HAP-1 (cell line): ENCODE measurements at regions not wholly inside any gene's neighbourhood (a gene's known extent, or its start where the extent isn't known, plus 50 kb on each side); places are given as distances from the start of the nearest gene placed in this dataset.
"Not testable (repeated sequence)": the region's sequence is repeated elsewhere in the genome, so short reads cannot be mapped to it uniquely, and the experiment has no call there.

Experiments used
- DNase-seq, 2 experiments: peaks; one replicate each; pipeline ENCODE4 v3.0.0-alpha.2; 2016 to 2020; ENCODE audit warnings: low spot score in 2 of 2
- H3K27me3 ChIP-seq: fragments of 250-450 bp; sonication (Bioruptor Pico); 2 replicates; pipeline ENCODE4 v1.5.1; 2020; ENCODE audit warnings: low read depth, mild to moderate bottlenecking, moderate library complexity
- H3K36me3 ChIP-seq: fragments of 250-450 bp; sonication (Bioruptor Pico); replicated peaks from 2 replicates; pipeline ENCODE4 v1.5.1; 2020; ENCODE audit warnings: mild to moderate bottlenecking
- H3K4me1 ChIP-seq: fragments of 250-450 bp; sonication (Bioruptor Pico); 2 replicates; pipeline ENCODE4 v1.5.1; 2020; ENCODE audit warnings: mild to moderate bottlenecking
- H3K4me3 ChIP-seq: fragments of 250-450 bp; sonication (Bioruptor Pico); 2 replicates; pipeline ENCODE4 v1.5.1; 2020; ENCODE audit warnings: mild to moderate bottlenecking, moderate library complexity
- H3K9me3 ChIP-seq: fragments of 250-450 bp; sonication (Bioruptor Pico); 2 replicates; pipeline ENCODE4 v1.5.1; 2020; ENCODE audit warnings: mild to moderate bottlenecking, moderate library complexity
- in situ Hi-C: fragments of 300-500 bp; cut with MboI; formaldehyde crosslinking; loops from 3 replicates; pipeline ENCODE4 v1.14.3; 2020; ENCODE audit warnings: low sequenced_read_pairs, inconsistent platforms, mixed read lengths

DNA sequence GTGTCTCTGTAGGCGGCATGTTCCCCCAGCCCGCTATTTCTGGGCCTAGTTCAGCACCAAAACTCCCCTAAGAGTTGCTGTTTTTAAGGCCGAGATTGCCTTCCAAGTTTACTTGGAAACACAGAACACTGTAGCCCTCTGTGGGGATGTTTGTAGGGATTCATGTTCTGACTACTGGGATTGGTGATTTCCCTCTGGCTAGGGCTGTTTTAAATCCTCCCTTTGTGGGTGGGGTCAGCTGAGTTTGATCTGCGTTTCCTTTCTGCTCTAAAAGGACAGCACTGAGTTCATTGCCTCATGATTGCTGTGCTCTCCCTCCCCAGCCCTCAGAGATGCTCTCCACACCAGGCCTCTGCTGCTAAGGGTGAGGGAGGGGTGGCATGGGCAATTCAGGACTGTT lies 640.6 kb upstream of the DPPA4 start:
- no peaks in the 10 kb centered on the region for H3K36me3 ChIP-seq
- H3K9me3 ChIP-seq = no peaks in the 10 kb centered on the region; the same call in 1 of the 2 replicates
- no peak overlapping the region for H3K4me3 ChIP-seq
- DNase-seq = no peak
- no peaks in the 10 kb centered on the region for H3K27me3 ChIP-seq
- H3K4me1 ChIP-seq = no peaks in the 10 kb centered on the region; the same call in 1 of the 2 replicates
- in situ Hi-C loops = no loop called here

GRCh38 chr3:109982201-109982600 lies 644.9 kb upstream of the DPPA4 start:
- DNase-seq = no peak
- Histone ChIP-seq H3K27me3 (no peaks in the 10 kb centered on the region), H3K4me3 (no peak overlapping the region), H3K36me3 (no peaks in the 10 kb centered on the region), H3K9me3 (no peaks in the 10 kb centered on the region), H3K4me1 (no peaks in the 10 kb centered on the region; the same call in 1 of the 2 replicates)
- in situ Hi-C loops = no loop called here

GRCh38 chr3:109984976-109985375 lies 647.6 kb upstream of the DPPA4 start:
- no peak overlapping the region for H3K4me3 ChIP-seq
- no peaks in the 10 kb centered on the region for H3K36me3 ChIP-seq
- no peak for DNase-seq
- in situ Hi-C loops = no loop called here
- no peaks in the 10 kb centered on the region for H3K27me3 ChIP-seq
- H3K4me1 ChIP-seq = no peaks in the 10 kb centered on the region
- no peaks in the 10 kb centered on the region for H3K9me3 ChIP-seq

DNA sequence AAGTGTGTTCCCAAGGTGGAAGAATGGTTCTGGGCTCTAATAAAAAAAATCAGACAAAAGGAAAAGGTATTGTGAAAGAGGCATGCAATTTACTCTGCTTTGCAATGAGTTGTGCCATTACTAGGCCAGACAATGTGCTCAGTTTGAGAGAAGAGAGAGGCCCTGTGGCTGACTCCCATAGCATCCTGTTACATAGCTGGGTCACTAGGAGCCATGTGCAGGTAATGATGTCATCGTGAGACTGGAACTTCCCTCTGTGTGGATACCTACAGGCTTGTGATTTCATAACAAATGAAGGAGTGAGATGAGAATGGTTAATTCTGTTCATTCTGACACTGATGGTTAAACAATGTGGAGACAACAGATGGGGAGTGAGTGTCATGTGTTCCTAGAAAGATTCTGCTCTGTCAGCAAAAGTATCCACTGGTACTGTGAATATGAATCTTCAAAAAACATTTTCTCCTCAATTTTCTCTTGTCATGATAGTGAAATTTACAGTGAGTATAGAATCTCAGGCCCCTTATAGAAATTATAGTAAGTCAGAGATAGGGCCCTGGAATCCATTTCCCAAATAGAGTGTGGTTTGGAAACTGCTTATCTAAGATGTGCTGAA lies 648.7 kb upstream of the DPPA4 start:
- no peak for DNase-seq
- Histone ChIP-seq H3K9me3 (no peaks in the 10 kb centered on the region), H3K4me1 (no peaks in the 10 kb centered on the region), H3K27me3 (no peaks in the 10 kb centered on the region), H3K36me3 (no peaks in the 10 kb centered on the region), H3K4me3 (no peak overlapping the region)
- in situ Hi-C loops = no loop called here

- Histone ChIP-seq H3K9me3 (no peaks in the 10 kb centered on the region), H3K36me3 (no peaks in the 10 kb centered on the region), H3K4me1 (no peaks in the 10 kb centered on the region), H3K27me3 (no peaks in the 10 kb centered on the region), H3K4me3 (no peak overlapping the region)
- in situ Hi-C loops = no loop called here
- no peak for DNase-seq
These were observed 657.5 kb upstream of the DPPA4 start for GRCh38 chr3:109994853-109995252.

DNA sequence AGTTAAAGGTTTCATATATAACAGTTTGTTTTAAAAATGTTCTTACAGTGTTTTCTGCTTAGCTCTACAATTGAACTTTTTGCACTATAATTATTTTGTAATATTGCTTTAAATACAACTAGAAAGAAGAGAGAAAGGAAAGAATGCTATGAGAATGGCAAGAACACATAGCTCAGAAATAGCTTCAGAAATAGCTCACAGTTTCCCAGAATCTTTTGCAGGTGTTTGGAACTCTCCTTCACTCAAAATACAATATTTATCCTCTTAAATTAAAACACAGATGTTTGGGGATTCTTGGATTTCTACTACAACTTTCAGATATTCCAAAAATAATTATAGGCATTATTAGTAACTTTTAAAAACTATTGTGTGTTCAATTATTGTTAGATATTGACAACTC lies 658.0 kb upstream of the DPPA4 start:
- no peaks in the 10 kb centered on the region for H3K4me1 ChIP-seq
- H3K4me3 ChIP-seq = no peak overlapping the region
- no peaks in the 10 kb centered on the region for H3K9me3 ChIP-seq
- no peaks in the 10 kb centered on the region for H3K27me3 ChIP-seq
- in situ Hi-C loops = no loop called here
- H3K36me3 ChIP-seq = no peaks in the 10 kb centered on the region
- DNase-seq = no peak

GRCh38 chr3:110001905-110002304 lies 664.6 kb upstream of the DPPA4 start:
- DNase-seq, H3K36me3 ChIP-seq, H3K4me3 ChIP-seq, H3K9me3 ChIP-seq, H3K4me1 ChIP-seq, H3K27me3 ChIP-seq, in situ Hi-C loops: not testable (repeated sequence)

DNA sequence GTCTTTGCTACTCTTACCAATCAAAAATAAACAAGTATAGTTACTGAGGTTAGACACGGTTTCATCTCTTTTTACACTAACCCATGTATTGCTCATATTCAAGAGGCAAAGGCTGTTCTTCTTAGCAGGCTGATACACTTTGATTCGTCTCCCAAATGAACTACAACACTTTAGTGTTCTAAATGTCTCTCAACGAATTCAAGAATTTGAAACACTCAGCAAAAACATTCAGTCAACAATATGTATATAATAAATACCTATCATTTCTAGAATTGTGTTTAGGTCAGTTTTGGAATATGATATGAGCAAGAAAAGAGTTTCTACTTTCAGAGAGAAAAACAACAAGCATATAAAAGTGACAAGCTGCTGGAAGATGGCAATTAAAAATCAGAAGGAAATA lies 669.6 kb upstream of the DPPA4 start:
- Histone ChIP-seq H3K36me3 (no peaks in the 10 kb centered on the region), H3K4me1 (no peaks in the 10 kb centered on the region), H3K27me3 (no peaks in the 10 kb centered on the region), H3K9me3 (no peaks in the 10 kb centered on the region), H3K4me3 (no peak overlapping the region)
- DNase-seq = no peak
- in situ Hi-C loops = no loop called here

- Histone ChIP-seq H3K36me3 (no peaks in the 10 kb centered on the region), H3K27me3 (no peaks in the 10 kb centered on the region), H3K9me3 (no peaks in the 10 kb centered on the region), H3K4me1 (peaks cover 34% of the 10 kb centered on the region), H3K4me3 (no peak overlapping the region)
- in situ Hi-C loops = no loop called here
- DNase-seq = no peak
These were observed 678.1 kb upstream of the DPPA4 start for GRCh38 chr3:110015231-110015963.

- no peaks in the 10 kb centered on the region for H3K9me3 ChIP-seq
- peaks cover 34% of the 10 kb centered on the region for H3K4me1 ChIP-seq
- in situ Hi-C loops = no loop called here
- H3K36me3 ChIP-seq = no peaks in the 10 kb centered on the region
- DNase-seq = no peak
- no peaks in the 10 kb centered on the region for H3K27me3 ChIP-seq
- H3K4me3 ChIP-seq = no peak overlapping the region
These were observed 679.0 kb upstream of the DPPA4 start for GRCh38 chr3:110016235-110016815.

DNA sequence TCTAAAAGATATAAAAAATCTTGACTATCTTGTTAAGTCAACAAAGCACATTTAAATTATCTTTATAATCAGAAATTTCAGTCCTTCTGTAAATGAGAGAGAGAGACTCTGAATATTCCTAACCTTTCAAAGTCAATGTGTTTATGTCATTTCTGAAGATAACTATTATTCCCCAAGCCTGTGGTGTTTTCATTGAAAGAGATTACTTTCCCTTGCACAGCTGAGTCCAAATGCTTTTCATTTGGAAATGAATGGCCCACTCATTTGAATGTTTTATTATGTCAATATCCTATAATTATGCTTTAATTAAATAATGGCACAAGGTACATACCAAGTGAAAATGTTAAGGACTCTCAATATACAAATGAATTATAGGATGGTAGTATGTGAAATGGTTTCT lies 680.0 kb upstream of the DPPA4 start:
- Histone ChIP-seq H3K4me1 (peaks cover 34% of the 10 kb centered on the region), H3K4me3 (no peak overlapping the region), H3K36me3 (no peaks in the 10 kb centered on the region), H3K27me3 (no peaks in the 10 kb centered on the region), H3K9me3 (no peaks in the 10 kb centered on the region)
- peak in 1 of 2 experiments; percentile 92 for DNase-seq
- in situ Hi-C loops = no loop called here

- H3K36me3 ChIP-seq = no peaks in the 10 kb centered on the region
- no peaks in the 10 kb centered on the region for H3K27me3 ChIP-seq
- no peak for DNase-seq
- H3K9me3 ChIP-seq = no peaks in the 10 kb centered on the region
- in situ Hi-C loops = no loop called here
- peaks cover 28% of the 10 kb centered on the region for H3K4me1 ChIP-seq
- H3K4me3 ChIP-seq = no peak overlapping the region
These were observed 684.3 kb upstream of the DPPA4 start for GRCh38 chr3:110021659-110022058.

DNA sequence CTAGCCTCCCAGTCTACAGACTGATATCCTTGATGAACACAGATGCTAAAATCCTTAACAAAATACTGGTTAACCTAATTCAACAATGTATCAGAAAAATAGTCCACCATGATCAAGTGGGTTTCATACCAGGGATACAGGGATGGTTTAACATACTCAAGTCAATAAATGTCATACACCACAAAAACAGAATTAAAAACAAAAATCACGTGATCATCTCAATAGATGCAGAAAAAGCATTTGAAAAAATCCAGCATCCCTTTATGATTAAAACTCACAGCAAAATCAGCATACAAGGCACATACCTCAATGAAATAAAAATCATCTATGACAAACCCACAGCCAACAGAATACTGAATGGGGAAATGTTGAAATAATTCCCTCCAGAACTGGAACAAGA lies 685.7 kb upstream of the DPPA4 start:
- H3K36me3 ChIP-seq, H3K27me3 ChIP-seq, H3K4me3 ChIP-seq, DNase-seq, in situ Hi-C loops, H3K9me3 ChIP-seq: not testable (repeated sequence)
- peaks cover 22% of the 10 kb centered on the region for H3K4me1 ChIP-seq

GRCh38 chr3:110026421-110026820 lies 689.1 kb upstream of the DPPA4 start:
- in situ Hi-C loops = no loop called here
- H3K36me3 ChIP-seq = no peaks in the 10 kb centered on the region
- peaks cover 13% of the 10 kb centered on the region for H3K4me1 ChIP-seq
- DNase-seq = peak; percentile 40 to 65
- H3K4me3 ChIP-seq = no peak overlapping the region
- H3K9me3 ChIP-seq = no peaks in the 10 kb centered on the region; the same call in 1 of the 2 replicates
- no peaks in the 10 kb centered on the region for H3K27me3 ChIP-seq
